NT2/D1 (cell line): ENCODE measurements at regions not wholly inside any gene's neighbourhood (a gene's known extent, or its start where the extent isn't known, plus 50 kb on each side); places are given as distances from the start of the nearest gene placed in this dataset.
"Not testable (repeated sequence)": the region's sequence is repeated elsewhere in the genome, so short reads cannot be mapped to it uniquely, and the experiment has no call there.

Experiments used
- DNase-seq: peaks from one replicate; pipeline ENCODE4 v3.0.0-alpha.2; 2011; ENCODE audit warnings: low read depth, low spot score
- H3K27me3 ChIP-seq: 2 replicates; pipeline ENCODE4 v1.6.0; 2011; ENCODE audit warnings: mild to moderate bottlenecking; ENCODE audit not compliant: insufficient read length, insufficient read depth
- H3K36me3 ChIP-seq: 2 replicates; pipeline ENCODE4 v1.6.1; 2011; ENCODE audit warnings: mild to moderate bottlenecking, low read length, mixed read lengths; ENCODE audit not compliant: insufficient read depth, insufficient read length
- H3K4me1 ChIP-seq: 2 replicates; pipeline ENCODE4 v1.5.1; 2011; ENCODE audit not compliant: insufficient read depth, insufficient read length
- H3K4me3 ChIP-seq: 2 replicates; pipeline ENCODE4 v1.5.1; 2011; ENCODE audit warnings: low read depth; ENCODE audit not compliant: insufficient read length
- H3K9ac ChIP-seq: 2 replicates; pipeline ENCODE4 v1.6.0; 2011; ENCODE audit warnings: low read depth; ENCODE audit not compliant: insufficient read length
- H3K9me3 ChIP-seq: 2 replicates; pipeline ENCODE4 v1.5.1; 2011; ENCODE audit warnings: mild to moderate bottlenecking, low read length; ENCODE audit not compliant: insufficient read depth
- SUZ12 ChIP-seq: IDR thresholded peaks from 2 replicates; pipeline ENCODE4 v1.6.1; 2011; ENCODE audit not compliant: insufficient read length, insufficient read depth; ENCODE audit errors: extremely low read depth
- YY1 ChIP-seq: IDR thresholded peaks from 2 replicates; pipeline ENCODE4 v1.6.1; 2011; ENCODE audit not compliant: insufficient read length, insufficient read depth
- ZNF274 ChIP-seq: IDR thresholded peaks from 2 replicates; pipeline ENCODE4 v1.6.1; 2011; ENCODE audit warnings: mild to moderate bottlenecking, low read depth, low read length

GRCh38 chr12:31818623-31819268 is 89.9 kb upstream of the AMN1 start:
- Histone ChIP-seq H3K9me3 (no peaks in the 10 kb centered on the region), H3K36me3 (no peaks in the 10 kb centered on the region), H3K4me3 (no peak overlapping the region), H3K4me1 (no peaks in the 10 kb centered on the region), H3K9ac (no peak overlapping the region), H3K27me3 (no peaks in the 10 kb centered on the region)
- DNase-seq: no peak
- no peak for TF ChIP-seq ZNF274
- no peak for TF ChIP-seq YY1
- TF ChIP-seq SUZ12: no peak

- TF ChIP-seq YY1 (no peak), SUZ12 (no peak), ZNF274 (no peak)
- Histone ChIP-seq H3K27me3 (no peaks in the 10 kb centered on the region), H3K36me3 (no peaks in the 10 kb centered on the region), H3K9ac (no peak overlapping the region), H3K4me1 (no peaks in the 10 kb centered on the region), H3K9me3 (no peaks in the 10 kb centered on the region), H3K4me3 (no peak overlapping the region)
- DNase-seq: no peak
Measured at GRCh38 chr12:31817120-31817519, 88.3 kb upstream of the AMN1 start.

GRCh38 chr12:31815096-31815495 is 86.3 kb upstream of the AMN1 start:
- DNase-seq: no peak
- no peaks in the 10 kb centered on the region for H3K36me3 ChIP-seq
- no peaks in the 10 kb centered on the region for H3K9me3 ChIP-seq
- no peaks in the 10 kb centered on the region for H3K27me3 ChIP-seq
- no peak overlapping the region for H3K4me3 ChIP-seq
- H3K9ac ChIP-seq: no peak overlapping the region
- TF ChIP-seq YY1: no peak
- no peak for TF ChIP-seq SUZ12
- no peak for TF ChIP-seq ZNF274
- no peaks in the 10 kb centered on the region for H3K4me1 ChIP-seq

- no peak overlapping the region for H3K9ac ChIP-seq
- no peaks in the 10 kb centered on the region for H3K4me1 ChIP-seq
- peak; percentile 69 for DNase-seq
- H3K4me3 ChIP-seq: no peak overlapping the region
- H3K36me3 ChIP-seq: no peaks in the 10 kb centered on the region
- no peaks in the 10 kb centered on the region for H3K27me3 ChIP-seq
- TF ChIP-seq SUZ12 (no peak), YY1 (peak; percentile 30)
- no peaks in the 10 kb centered on the region for H3K9me3 ChIP-seq
Measured at GRCh38 chr12:31813305-31813704, 84.5 kb upstream of the AMN1 start.

GRCh38 chr12:31807773-31808097 is 78.9 kb upstream of the AMN1 start:
- no peak for DNase-seq
- no peak overlapping the region for H3K9ac ChIP-seq
- H3K9me3 ChIP-seq: 0 out of 2 replicates have a peak, but pooled peaks cover 5% of the 10 kb centered on the region
- no peaks in the 10 kb centered on the region for H3K4me1 ChIP-seq
- no peaks in the 10 kb centered on the region for H3K36me3 ChIP-seq
- no peaks in the 10 kb centered on the region for H3K27me3 ChIP-seq
- no peak overlapping the region for H3K4me3 ChIP-seq
- TF ChIP-seq ZNF274 (no peak), YY1 (no peak), SUZ12 (no peak)

- not testable (repeated sequence) for H3K9ac ChIP-seq, DNase-seq, H3K4me3 ChIP-seq
Measured at GRCh38 chr12:31807081-31807772, 78.4 kb upstream of the AMN1 start.

GRCh38 chr12:31805681-31806080 is 76.9 kb upstream of the AMN1 start:
- not testable (repeated sequence) for H3K4me3 ChIP-seq, H3K9ac ChIP-seq, DNase-seq, H3K27me3 ChIP-seq, H3K4me1 ChIP-seq, H3K9me3 ChIP-seq, H3K36me3 ChIP-seq

More at GRCh38 chr12:31807081-31807772, 78.4 kb upstream of the AMN1 start:
- H3K4me1 ChIP-seq, H3K27me3 ChIP-seq, H3K9me3 ChIP-seq, H3K36me3 ChIP-seq: not testable (repeated sequence)

GRCh38 chr12:31804707-31805106 is 75.9 kb upstream of the AMN1 start:
- not testable (repeated sequence) for DNase-seq, H3K27me3 ChIP-seq, H3K9me3 ChIP-seq, H3K9ac ChIP-seq, H3K36me3 ChIP-seq, H3K4me1 ChIP-seq, H3K4me3 ChIP-seq
